Parathyroid adenoma (tissue), 2 donors: ENCODE measurements at regions not wholly inside any gene's neighbourhood (a gene's known extent, or its start where the extent isn't known, plus 50 kb on each side); places are given as distances from the start of the nearest gene placed in this dataset.
A peak's percentile ranks its signal among the peaks of the same experiment; 100 is the strongest.

ENCODE experiments used
- H2AFZ ChIP-seq: fragments of 300-600 bp; sonication (generic); one replicate; pipeline ENCODE4 v1.7.0; 2017; ENCODE audit warnings: antibody characterized with exemption, mild to moderate bottlenecking
- H3K27ac ChIP-seq: fragments of 300-600 bp; sonication (generic); one replicate; pipeline ENCODE4 v1.7.0; 2017
- H3K27me3 ChIP-seq: fragments of 300-600 bp; sonication (generic); one replicate; pipeline ENCODE4 v1.7.0; 2017; ENCODE audit warnings: low read length; ENCODE audit not compliant: control insufficient read depth, insufficient read depth
- H3K36me3 ChIP-seq: fragments of 300-600 bp; sonication (generic); one replicate; pipeline ENCODE4 v1.7.0; 2017; ENCODE audit warnings: low read length; ENCODE audit not compliant: control insufficient read depth, insufficient read depth
- H3K4me1 ChIP-seq: fragments of 300-600 bp; sonication (generic); one replicate; pipeline ENCODE4 v1.7.0; 2017; ENCODE audit warnings: control low read depth
- H3K4me2 ChIP-seq: fragments of 300-600 bp; sonication (generic); one replicate; pipeline ENCODE4 v1.7.0; 2017; ENCODE audit warnings: low read length
- H3K4me3 ChIP-seq: fragments of 300-600 bp; sonication (generic); one replicate; pipeline ENCODE4 v1.7.0; 2017; ENCODE audit warnings: low read depth, low read length
- H3K79me2 ChIP-seq: fragments of 300-600 bp; sonication (generic); one replicate; pipeline ENCODE4 v1.7.0; 2017; ENCODE audit warnings: control low read depth
- H3K9ac ChIP-seq: fragments of 300-600 bp; sonication (generic); one replicate; pipeline ENCODE4 v1.7.0; 2017; ENCODE audit warnings: mild to moderate bottlenecking
- H3K9me3 ChIP-seq: fragments of 300-600 bp; sonication (generic); one replicate; pipeline ENCODE4 v1.7.0; 2017; ENCODE audit warnings: low read length; ENCODE audit not compliant: control insufficient read depth
- TF ChIP-seq, protein P1 (sequence below): fragments of 300-600 bp; sonication (generic); IDR thresholded peaks from one replicate; pipeline ENCODE4 v1.7.0; 2017; ENCODE audit warnings: antibody characterized with exemption, mild to moderate bottlenecking
- donor health status: primary hyperparathyroidism.

DNA sequence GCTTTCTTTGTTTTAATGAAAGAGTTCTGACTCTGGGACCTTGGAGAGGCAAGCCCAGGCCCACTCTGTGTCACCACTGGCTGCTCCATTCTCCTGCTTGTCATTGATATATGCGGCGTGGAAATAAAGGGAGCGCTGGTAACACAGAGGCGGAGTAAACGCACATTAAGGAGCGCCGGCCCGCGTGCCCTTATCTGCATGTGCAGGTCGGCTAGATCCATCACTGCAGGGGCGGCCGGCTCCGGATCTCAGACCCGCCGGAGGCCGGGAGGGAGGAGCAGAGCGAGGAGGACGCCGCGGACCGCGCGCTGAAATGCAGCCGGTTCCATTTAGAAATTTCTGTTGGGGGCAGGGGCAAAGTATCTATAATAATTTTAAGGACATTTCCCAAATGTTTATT is 70.8 kb downstream of the MRPL36 start:
- no peak overlapping the region for H3K4me3 ChIP-seq
- no peak overlapping the region for H3K9ac ChIP-seq
- TF ChIP-seq, protein P1, sequence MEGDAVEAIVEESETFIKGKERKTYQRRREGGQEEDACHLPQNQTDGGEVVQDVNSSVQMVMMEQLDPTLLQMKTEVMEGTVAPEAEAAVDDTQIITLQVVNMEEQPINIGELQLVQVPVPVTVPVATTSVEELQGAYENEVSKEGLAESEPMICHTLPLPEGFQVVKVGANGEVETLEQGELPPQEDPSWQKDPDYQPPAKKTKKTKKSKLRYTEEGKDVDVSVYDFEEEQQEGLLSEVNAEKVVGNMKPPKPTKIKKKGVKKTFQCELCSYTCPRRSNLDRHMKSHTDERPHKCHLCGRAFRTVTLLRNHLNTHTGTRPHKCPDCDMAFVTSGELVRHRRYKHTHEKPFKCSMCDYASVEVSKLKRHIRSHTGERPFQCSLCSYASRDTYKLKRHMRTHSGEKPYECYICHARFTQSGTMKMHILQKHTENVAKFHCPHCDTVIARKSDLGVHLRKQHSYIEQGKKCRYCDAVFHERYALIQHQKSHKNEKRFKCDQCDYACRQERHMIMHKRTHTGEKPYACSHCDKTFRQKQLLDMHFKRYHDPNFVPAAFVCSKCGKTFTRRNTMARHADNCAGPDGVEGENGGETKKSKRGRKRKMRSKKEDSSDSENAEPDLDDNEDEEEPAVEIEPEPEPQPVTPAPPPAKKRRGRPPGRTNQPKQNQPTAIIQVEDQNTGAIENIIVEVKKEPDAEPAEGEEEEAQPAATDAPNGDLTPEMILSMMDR, result no peak
- no peaks in the 10 kb centered on the region for H3K9me3 ChIP-seq
- no peak overlapping the region for H2AFZ ChIP-seq
- H3K4me2 ChIP-seq, result no peak overlapping the region
- H3K27me3 ChIP-seq, result no peaks in the 10 kb centered on the region
- no peaks in the 10 kb centered on the region for H3K36me3 ChIP-seq
- H3K27ac ChIP-seq, result no peak overlapping the region
- no peaks in the 10 kb centered on the region for H3K4me1 ChIP-seq
- H3K79me2 ChIP-seq, result no peaks in the 10 kb centered on the region

DNA sequence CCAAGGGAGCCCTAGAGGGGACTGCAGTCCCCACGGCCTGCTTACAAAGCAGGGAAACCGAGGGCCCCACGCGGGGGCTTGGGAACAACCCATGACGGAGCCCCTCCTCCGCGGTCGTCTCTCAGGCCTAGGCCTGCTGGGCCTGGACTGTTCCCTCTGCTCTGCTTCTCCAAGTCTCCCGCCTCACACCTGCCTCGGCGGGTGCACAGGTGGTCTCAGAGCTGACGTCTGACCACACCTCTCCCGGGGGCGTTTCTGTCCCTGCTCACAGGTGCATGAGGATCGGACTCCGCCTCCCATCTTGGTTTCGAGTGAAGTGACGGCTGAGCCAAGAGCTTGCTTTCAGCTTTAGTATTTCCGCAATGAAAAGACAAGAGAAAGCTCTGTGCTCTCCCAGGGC is 72.1 kb downstream of the MRPL36 start:
- no peak overlapping the region for H3K27ac ChIP-seq
- no peaks in the 10 kb centered on the region for H3K4me1 ChIP-seq
- no peaks in the 10 kb centered on the region for H3K9me3 ChIP-seq
- TF ChIP-seq, protein P1, result no peak
- no peak overlapping the region for H3K9ac ChIP-seq
- no peaks in the 10 kb centered on the region for H3K79me2 ChIP-seq
- H3K4me2 ChIP-seq, result no peak overlapping the region
- no peaks in the 10 kb centered on the region for H3K27me3 ChIP-seq
- no peak overlapping the region for H2AFZ ChIP-seq
- H3K4me3 ChIP-seq, result no peak overlapping the region
- H3K36me3 ChIP-seq, result no peaks in the 10 kb centered on the region

DNA sequence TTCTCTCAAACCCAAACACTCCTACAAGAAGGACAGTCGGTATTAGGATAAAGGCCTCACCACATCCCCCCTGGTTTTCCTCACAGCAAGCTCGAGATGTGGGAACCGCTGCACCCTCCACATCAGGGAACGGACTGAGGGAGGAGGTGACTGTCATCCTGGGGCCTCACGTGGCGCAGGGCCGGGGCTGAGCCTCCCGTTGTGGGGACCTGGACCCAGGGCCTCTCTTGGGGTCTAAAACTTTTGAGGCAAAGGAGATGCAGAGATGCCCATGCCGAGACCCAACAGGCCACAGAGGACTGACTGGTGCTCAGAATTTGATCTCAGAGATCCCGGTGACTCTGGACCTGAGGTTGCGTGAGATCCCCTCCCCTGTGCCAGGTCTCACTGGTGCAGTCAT is 72.7 kb downstream of the MRPL36 start:
- TF ChIP-seq, protein P1, result no peak
- H3K9me3 ChIP-seq, result no peaks in the 10 kb centered on the region

DNA sequence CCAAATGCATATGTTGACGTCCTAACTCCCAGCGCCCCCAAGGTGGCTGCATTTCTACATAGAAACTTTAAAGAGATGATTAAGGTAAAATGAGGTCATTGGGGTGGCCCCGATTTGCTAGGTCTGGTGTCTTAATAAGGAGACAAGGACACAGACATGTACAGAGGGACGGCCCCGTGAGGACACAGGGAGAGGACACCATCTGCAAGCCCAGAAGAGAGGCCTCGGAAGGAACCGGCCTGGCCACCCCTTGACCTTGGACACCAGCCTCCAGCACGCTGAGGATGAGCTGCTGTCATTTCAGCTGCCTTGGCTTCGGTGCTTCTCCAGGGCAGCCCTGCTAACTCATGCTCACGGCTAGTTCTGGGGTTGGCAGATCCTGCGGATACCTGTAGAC is 73.2 kb downstream of the MRPL36 start:
- Histone ChIP-seq H3K27ac (no peak overlapping the region), H3K79me2 (no peaks in the 10 kb centered on the region), H3K4me2 (no peak overlapping the region), H3K36me3 (no peaks in the 10 kb centered on the region), H3K9me3 (no peaks in the 10 kb centered on the region), H3K27me3 (no peaks in the 10 kb centered on the region), H3K9ac (no peak overlapping the region), H2AFZ (no peak overlapping the region), H3K4me1 (no peaks in the 10 kb centered on the region), H3K4me3 (no peak overlapping the region)
- TF ChIP-seq, protein P1, result no peak

More for the DNA sequence above, 72.7 kb downstream of the MRPL36 start:
- Histone ChIP-seq H3K79me2 (no peaks in the 10 kb centered on the region), H3K4me3 (no peak overlapping the region), H2AFZ (no peak overlapping the region), H3K27ac (no peak overlapping the region), H3K27me3 (no peaks in the 10 kb centered on the region), H3K4me1 (no peaks in the 10 kb centered on the region), H3K9ac (no peak overlapping the region), H3K4me2 (no peak overlapping the region), H3K36me3 (no peaks in the 10 kb centered on the region)

GRCh38 chr5:1725641-1726468 is 73.8 kb downstream of the MRPL36 start:
- Histone ChIP-seq H3K9ac (no peak overlapping the region), H3K9me3 (no peaks in the 10 kb centered on the region), H3K79me2 (no peaks in the 10 kb centered on the region), H3K4me2 (no peak overlapping the region), H3K27ac (no peak overlapping the region), H3K4me3 (no peak overlapping the region), H3K27me3 (no peaks in the 10 kb centered on the region), H2AFZ (peak overlapping the region; percentile 60), H3K36me3 (no peaks in the 10 kb centered on the region), H3K4me1 (no peaks in the 10 kb centered on the region)
- TF ChIP-seq, protein P1, result no peak
